ENCODE measurements at regions not wholly inside any gene's neighbourhood (a gene's known extent, or its start where the extent isn't known, plus 50 kb on each side); places are given as distances from the start of the nearest gene placed in this dataset.
"Not testable (repeated sequence)": the region's sequence is repeated elsewhere in the genome, so short reads cannot be mapped to it uniquely, and the experiment has no call there.

GRCh38 chr18:73163236-73163635 lies 295.4 kb upstream of the NETO1 start:
- no peak for DNase-seq

DNA sequence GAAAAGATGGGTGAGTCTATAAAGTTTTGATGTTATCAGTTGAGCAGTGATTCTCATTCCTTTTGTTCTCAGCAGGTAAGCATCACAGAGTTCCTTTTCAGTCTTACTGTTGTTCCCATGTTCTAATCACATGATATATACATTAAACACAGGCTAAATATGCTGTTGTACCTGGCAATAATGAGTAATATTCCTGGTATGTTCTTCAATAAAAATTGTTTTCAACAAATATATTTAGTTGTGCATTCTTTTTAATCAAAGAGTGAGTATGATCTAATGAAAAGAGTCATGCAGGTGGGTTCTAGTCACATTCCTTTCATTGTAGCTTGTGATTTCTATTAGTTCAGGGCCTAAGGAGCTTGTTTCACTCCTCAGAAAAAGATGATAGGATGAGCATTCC lies 288.3 kb upstream of the NETO1 start:
- no peak for DNase-seq

- DNase-seq, result no peak
Observed at GRCh38 chr18:73153271-73153670, 285.5 kb upstream of the NETO1 start.

GRCh38 chr18:73151086-73151485 lies 283.3 kb upstream of the NETO1 start:
- DNase-seq, result no peak

DNA sequence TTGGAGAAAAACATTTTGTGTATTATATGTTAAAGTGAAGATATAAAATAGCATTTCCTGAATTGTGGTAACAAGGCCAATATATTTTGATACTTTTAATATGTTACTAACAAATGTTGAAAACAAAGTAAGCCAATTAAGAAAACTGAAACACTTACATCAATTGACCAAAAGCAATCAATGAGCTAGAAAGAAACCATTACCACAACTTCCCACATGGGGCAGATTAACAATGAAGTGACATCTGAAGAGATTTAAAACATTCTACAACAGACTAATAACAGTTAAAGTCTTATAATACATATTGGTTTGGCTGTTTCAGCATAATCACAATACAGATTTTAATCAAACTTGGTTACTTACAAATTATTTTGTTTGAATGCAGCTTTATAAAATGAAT lies 282.4 kb upstream of the NETO1 start:
- no peak for DNase-seq

DNA sequence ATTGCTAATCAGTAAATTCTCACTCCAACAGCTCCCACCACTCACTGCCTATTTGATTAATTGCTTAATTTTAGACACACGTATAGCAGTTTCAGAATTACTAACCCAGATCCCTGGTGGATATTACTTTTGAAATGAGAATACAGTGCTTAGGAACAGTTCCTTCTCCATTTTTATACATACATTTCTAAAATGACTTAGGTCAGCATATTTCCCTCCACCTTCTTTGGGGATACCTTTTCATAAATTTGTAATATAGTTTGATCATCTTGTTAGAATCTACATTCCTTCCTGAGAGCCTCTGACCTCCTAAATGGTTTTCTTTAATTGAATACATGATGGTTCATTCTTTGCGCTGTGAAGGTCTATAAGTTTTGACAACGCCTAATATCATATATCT lies 279.8 kb upstream of the NETO1 start:
- DNase-seq, result no peak

DNA sequence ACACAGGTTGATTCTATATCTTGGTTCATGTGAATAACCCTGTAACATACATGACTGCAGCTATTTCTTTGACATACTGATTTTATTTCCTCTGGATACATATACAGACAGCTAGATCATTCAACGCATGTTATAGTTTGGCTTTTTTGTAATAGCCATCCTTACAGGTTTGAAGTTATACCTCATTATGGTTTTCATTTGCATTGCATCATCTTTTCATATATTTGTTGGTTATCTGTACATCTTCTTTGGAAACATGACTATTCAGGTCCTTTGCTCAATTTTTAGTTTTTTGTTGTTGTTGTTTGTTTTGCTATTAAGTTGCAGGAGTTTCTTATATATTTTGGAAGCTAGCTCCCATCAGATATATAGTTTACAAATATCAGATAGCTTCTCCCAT lies 276.2 kb upstream of the NETO1 start:
- no peak for DNase-seq

GRCh38 chr18:73136134-73136533 lies 268.3 kb upstream of the NETO1 start:
- no peak for DNase-seq

GRCh38 chr18:73124175-73124574 lies 256.4 kb upstream of the NETO1 start:
- no peak for DNase-seq

- no peak for DNase-seq
Observed at GRCh38 chr18:73121207-73121606, 253.4 kb upstream of the NETO1 start.

GRCh38 chr18:73120626-73121025 lies 252.8 kb upstream of the NETO1 start:
- DNase-seq, result no peak

GRCh38 chr18:73119574-73119973 lies 251.8 kb upstream of the NETO1 start:
- DNase-seq, result no peak

GRCh38 chr18:73118121-73118816 lies 250.5 kb upstream of the NETO1 start:
- DNase-seq, result peak; percentile 1

DNA sequence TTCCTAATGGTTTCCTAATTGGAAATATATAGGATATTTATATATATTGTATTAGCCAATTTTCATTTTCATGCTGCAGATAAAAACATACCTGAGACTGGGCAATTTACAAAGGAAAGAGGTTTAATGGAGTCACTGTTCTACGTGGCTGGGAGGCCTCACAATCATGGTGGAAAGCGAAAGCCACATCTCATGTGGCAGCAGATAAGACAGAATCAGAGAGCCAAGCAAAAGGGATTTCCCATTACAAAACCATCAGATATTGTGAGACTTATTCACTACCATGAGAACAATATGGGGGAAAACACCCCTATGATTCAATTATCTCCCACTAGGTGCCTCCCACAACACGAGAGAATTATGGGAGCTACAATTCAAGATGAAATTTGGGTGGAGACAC lies 242.5 kb upstream of the NETO1 start:
- no peak for DNase-seq

- DNase-seq, result no peak
Observed at GRCh38 chr18:73101977-73102376, 234.2 kb upstream of the NETO1 start.

GRCh38 chr18:73101491-73101890 lies 233.7 kb upstream of the NETO1 start:
- not testable (repeated sequence) for DNase-seq

DNA sequence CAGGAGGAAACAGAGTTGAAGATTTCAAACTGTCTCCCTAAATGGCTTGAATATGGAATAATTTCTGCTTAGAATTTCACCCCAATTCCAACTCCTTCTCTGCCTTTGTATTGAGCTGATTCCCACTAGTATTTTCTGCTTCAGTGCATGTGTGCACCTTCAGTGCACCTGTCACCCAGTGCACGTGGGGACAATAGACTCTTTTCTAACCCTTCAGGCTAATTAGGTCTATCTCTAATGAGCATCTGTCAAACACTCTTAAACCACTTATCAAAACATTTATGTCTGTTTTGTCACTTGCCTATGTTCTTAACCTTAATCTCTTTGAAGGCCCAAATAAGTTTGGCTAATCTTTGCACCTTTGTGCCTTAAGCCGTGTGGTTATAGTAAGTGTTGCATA lies 232.0 kb upstream of the NETO1 start:
- DNase-seq, result no peak

DNA sequence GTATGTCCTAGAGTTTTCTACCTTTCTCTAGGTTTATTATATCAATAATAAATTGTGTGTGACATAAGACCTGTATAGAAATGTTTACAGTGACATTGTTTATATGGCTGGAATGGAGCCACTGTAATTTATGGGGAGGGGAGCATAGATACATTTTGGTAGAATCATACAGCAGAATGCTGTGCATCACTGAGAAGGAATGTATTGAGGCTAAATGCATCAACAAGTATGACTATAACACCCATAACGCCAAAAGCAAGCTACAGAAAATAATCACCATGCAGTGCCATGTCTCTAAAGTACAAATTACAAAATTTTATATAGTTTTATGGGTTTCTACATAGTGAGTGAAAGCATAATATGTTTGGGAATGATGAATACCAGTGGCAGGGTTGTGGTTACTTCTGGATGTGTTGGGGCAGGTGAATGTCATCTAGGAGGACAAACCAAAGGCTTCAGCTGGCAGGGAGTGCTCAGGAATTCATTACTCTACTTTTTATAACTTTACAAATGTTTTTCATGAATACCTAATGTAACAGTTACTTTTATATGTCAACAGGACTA lies 226.0 kb upstream of the NETO1 start:
- no peak for DNase-seq

- DNase-seq, result no peak
Observed at GRCh38 chr18:73088445-73088844, 220.7 kb upstream of the NETO1 start.

DNA sequence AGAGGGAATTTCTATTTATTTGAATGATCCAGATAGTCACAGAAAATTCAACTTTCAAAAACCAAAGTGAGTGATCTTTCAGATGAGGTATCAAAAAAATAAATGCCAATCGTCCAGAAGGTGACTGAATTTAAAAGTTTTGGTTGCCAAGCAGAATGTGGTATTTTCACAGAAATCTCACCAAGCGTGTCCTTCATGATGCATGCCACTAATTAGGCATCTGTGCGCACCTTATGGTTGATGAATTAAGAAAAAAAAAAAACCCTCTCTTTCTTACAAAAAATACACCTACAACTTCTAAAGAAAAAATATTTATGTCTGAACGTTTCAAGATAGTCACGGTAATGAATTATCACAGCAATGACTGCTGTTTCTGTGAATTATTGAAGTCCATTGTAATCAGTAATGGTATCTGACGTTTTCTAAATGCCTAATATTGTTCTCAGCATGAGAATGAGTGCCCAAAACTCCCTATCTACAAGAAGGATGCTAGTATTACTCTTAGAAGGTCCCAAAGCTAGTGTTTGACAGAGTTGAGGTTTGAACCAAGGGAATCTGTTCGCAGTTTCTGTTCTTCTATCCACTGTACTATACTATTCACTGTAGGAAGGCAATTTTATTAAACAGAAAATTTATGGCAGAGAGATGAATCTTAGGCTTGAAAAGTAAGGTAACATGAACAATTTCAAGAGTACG lies 219.6 kb upstream of the NETO1 start:
- DNase-seq, result no peak

DNA sequence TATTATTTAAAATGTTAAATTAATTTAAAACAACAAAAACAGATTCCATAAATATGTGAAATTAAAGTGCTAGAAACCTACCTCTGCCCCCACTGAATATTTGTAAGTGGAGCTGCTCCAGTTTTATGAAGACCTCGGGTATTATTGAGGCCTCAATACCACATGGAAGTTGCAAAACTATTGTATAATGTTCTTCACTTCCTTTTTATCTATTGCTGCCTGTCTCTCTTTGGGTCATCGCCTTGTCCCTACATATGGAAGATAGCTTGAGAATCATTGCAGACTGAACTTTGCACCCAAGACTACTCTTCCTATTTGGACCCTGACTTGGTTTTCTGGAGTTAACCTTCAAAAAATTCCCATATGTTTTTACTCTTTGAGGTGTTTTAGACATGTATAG lies 212.1 kb upstream of the NETO1 start:
- DNase-seq, result no peak

- DNase-seq, result no peak
Observed at GRCh38 chr18:73060666-73061288, 193.0 kb upstream of the NETO1 start.

GRCh38 chr18:73059280-73059679 lies 191.5 kb upstream of the NETO1 start:
- DNase-seq, result no peak

DNA sequence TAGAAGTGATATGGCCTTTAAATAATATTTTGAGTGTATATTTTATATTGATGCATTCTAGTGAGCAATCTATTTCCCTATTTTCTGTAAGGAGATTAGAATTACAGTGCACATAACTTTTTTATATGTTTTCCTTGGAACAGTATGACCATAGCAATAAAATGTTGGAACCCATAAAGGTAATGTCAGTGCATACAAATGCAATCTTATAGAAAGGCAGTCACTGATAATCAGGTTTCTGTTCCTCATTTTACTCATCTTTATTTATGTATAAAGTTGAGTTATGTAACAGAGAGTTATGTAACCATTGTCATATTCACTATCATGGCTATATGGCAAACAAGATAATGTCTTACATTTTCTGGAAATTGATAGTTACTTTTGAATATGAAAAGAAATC lies 179.9 kb upstream of the NETO1 start:
- DNase-seq, result no peak

Data from suppressor macrophage treated with lipopolysaccharide for 4 hours (primary cell).